HG03521 (cell line): ENCODE measurements at regions not wholly inside any gene's neighbourhood (a gene's known extent, or its start where the extent isn't known, plus 50 kb on each side); places are given as distances from the start of the nearest gene placed in this dataset.

ENCODE experiments used
- ATAC-seq: cut with Tn5 transposase; IDR thresholded peaks from one replicate; pipeline ENCODE4 v1.9.1; 2021; ENCODE audit warnings: mild to moderate bottlenecking, moderate library complexity; ENCODE audit not compliant: unreplicated experiment

DNA sequence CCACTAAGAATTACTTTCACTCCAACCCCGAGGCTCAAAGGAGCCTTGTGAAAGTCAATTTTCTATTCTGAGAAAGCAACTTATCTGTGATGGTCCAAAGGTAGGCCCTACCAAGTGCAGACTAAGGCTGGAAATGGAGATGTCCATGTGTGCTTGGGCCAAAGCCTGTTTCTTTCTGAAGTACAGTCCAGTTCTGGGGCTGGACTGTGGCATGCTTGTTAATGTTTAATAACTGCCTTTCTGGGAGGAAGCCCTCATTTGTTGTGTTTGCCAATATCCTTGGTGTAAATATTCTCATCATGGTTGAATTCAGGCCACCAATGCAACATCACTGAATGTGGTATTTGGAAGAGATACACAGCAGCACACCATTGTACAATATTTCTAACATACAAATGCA lies 182.3 kb upstream of the BCL6 start:
- ATAC-seq = no peak

- ATAC-seq = no peak
These were observed 184.0 kb upstream of the BCL6 start for GRCh38 chr3:187929112-187929816.

GRCh38 chr3:187930021-187930420 lies 184.8 kb upstream of the BCL6 start:
- ATAC-seq = no peak

DNA sequence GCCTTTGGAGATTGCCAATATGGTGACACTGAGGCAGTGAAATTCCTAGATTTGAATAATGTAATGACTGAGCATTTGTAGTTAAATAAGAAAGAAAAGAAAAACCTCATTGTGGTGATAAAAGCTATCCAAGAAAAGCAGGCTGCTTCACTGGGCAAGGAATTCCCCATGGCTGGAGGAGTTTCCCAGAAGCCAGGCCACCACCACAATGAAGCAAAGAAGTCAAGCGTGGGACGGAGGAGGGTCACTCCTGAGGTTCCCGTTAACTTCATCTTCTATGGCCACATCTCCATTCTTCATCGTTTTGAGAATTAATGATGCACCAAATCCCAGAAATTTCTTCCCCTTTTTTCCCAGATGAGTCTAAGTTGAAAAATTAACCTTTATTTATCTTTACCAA lies 185.8 kb upstream of the BCL6 start:
- no peak for ATAC-seq

- no peak for ATAC-seq
These were observed 186.6 kb upstream of the BCL6 start for GRCh38 chr3:187931770-187932278.

- ATAC-seq = no peak
These were observed 187.3 kb upstream of the BCL6 start for GRCh38 chr3:187932530-187932929.

DNA sequence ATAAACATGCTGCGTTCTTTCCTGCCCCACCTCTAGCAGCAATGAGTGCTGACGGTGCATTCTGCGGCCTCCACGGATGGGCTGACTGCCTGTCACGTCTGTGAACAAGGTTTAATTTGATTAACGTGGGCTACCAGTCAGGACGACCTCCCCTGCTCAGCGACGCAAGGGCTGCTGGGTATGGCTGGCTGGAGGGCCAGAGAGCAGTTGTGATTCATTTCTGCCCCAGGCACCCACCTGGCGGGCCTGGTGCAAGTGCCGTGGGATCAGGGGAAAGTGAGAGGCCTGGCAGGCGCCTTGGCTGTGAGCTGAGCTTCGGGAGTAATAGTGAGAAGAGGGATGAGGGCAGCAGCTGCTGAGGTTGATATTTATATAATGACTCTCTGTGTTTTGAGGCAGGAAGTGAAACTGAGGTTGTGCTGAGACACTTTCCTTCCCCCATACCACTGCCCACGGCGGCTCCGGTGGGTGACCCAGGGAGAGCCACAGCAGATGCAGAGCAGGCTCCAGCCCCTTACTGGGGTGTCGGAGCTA lies 190.4 kb upstream of the BCL6 start:
- peak; percentile 98 for ATAC-seq

- ATAC-seq = no peak
These were observed 191.4 kb upstream of the BCL6 start for GRCh38 chr3:187936676-187937075.

DNA sequence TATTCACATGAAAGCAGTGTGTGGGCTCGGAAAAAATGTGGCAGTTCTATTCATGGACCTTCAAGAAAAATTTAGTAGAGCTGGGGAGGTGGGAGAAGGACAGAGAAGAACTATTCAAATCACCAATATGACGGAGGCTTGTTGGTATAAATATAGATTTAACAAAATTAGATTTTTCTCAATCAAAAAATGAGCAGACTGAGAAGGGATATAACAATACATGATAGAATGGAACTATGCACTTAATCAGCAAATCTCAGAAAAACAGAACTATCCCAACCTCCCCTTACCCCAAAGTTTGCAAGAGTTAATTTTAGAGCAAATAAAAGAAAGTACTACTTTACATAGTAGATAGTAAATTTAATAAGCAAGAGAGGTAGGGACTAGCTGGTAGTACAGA lies 194.6 kb upstream of the BCL6 start:
- ATAC-seq = no peak

GRCh38 chr3:187941135-187941847 lies 196.0 kb upstream of the BCL6 start:
- ATAC-seq = no peak

GRCh38 chr3:187941848-187942194 lies 196.6 kb upstream of the BCL6 start:
- no peak for ATAC-seq

GRCh38 chr3:187942658-187943241 lies 197.5 kb upstream of the BCL6 start:
- no peak for ATAC-seq

DNA sequence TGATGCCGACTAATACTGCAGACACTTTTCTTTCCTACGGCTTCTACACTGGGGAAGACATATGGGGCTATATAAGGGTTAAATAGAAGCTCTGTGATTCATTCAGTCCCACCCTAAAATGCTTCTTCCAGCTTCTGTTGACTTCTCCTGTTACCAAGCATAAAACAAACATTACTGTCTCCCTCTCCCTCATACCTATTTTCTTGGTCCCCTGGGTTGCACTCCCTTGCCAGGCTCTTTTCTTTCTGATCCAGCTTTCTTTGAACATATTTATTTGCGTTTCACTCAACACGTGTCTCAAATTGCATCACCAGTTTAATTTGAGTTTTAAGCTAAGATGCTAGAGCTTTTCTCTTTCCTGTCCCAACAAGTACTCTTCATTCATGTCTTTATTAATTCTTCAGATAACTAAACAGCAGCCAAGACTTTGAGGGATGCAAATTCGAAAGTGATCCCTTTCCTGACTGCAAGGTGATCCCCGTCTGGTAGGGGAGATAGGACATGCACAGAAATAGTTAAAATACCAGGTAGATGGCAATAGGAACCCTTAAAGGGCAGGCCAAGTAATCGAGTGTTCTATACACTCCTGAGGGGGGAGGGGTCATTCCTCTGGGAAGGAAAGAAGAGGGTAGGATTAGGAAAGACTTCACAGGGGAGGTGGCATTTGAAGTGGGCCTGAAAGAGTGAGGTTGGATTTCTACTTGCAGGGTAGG lies 198.6 kb upstream of the BCL6 start:
- ATAC-seq = no peak

DNA sequence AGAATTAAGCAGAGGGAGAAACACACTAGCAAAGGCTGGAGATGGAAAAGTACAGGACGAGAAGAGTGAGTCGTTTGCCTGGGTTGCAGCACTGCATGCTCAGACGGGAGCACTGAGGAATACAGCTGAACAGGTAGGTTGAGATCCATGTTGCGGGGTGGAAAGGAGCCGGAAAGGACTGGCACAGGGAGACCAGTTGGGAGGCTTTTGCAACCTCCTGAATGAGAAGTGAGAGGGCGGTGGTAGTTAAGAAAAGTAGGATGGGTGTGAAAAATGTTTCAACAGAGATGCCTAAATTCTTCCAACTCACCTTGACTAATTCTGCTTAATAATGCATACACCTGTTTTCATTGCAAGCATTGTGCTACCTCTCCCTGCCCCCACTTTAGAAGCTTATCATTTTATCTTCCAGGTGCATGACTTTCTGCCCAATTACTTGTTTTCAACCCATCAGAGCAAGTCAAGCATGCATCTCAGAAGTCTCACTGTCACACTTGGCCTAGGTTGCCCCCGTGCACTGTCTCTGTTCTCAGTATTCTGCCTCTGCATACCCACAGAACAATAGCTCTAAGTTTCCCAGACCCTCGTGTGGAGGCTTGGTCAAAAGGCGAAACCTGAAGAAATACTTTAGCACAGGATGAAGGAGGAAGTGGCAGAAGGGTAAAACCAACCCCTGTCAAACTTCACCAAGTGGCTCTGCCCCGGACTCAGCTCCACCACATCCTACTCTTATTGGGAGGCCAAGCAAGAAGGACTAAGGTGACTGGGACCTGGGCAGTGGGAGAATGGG lies 199.3 kb upstream of the BCL6 start:
- ATAC-seq = no peak

- no peak for ATAC-seq
These were observed 200.1 kb upstream of the BCL6 start for GRCh38 chr3:187945374-187945773.

DNA sequence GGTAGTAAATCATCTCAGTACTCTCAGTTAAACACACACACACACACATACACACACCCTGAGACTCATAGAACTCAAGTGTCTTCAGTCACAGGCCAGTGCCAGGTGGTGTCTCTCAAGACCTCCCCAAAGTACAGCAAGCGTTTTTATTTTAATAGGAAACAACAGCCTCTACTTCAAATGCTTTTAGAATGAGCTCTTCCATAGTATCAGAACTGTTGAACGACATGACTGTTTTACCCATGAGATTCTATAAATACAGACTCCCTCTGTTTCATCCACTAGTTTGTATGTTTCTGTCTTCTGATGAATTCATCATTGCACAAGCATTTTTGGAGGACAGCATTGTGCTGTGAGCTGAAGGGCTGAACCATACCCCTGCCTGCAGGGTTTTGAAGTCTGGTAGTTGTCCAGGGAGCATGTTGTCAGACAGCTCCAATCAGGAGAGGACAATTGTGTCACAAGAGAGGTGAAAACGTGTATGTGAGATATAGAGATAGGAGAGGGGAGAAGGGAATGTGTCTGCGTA lies 201.0 kb upstream of the BCL6 start:
- no peak for ATAC-seq

- no peak for ATAC-seq
These were observed 201.7 kb upstream of the BCL6 start for GRCh38 chr3:187946981-187947380.

GRCh38 chr3:187947927-187948682 lies 202.8 kb upstream of the BCL6 start:
- no peak for ATAC-seq

GRCh38 chr3:187949093-187949820 lies 204.0 kb upstream of the BCL6 start:
- ATAC-seq = no peak
